Activated CD4-positive, alpha-beta T cell treated with anti-CD3 and anti-CD28 coated beads for 36 hours (primary cell): ENCODE measurements at regions not wholly inside any gene's neighbourhood (a gene's known extent, or its start where the extent isn't known, plus 50 kb on each side); places are given as distances from the start of the nearest gene placed in this dataset.

Experiments used
- ATAC-seq: fragments of 200-7000 bp; cut with Tn5 transposase; one replicate; pipeline ENCODE4 v1.10.0; 2021; ENCODE audit warnings: mild to moderate bottlenecking, moderate library complexity
- CTCF ChIA-PET: fragments of 350-600 bp; sonication (Branson Sonifier 250); formaldehyde crosslinking; loops from one replicate; lab custom pipeline; 2021; ENCODE audit warnings: antibody characterized with exemption; lab: Charles Lee
- POLR2A ChIA-PET: fragments of 350-600 bp; sonication (Branson Sonifier 250); formaldehyde crosslinking; loops from one replicate; lab custom pipeline; 2021; ENCODE audit warnings: antibody characterized with exemption, inconsistent platforms; lab: Charles Lee
- DNase-seq: peaks from one replicate; pipeline ENCODE4 v3.0.0-alpha.2; 2020
- H3K27ac Mint-ChIP-seq: one replicate; pipeline ENCODE4 v1.8.0; 2021; ENCODE audit warnings: mixed read lengths
- H3K27me3 Mint-ChIP-seq: one replicate; pipeline ENCODE4 v1.8.0; 2021; ENCODE audit warnings: mixed read lengths
- H3K36me3 Mint-ChIP-seq: one replicate; pipeline ENCODE4 v1.8.0; 2021; ENCODE audit warnings: low read depth, mixed read lengths
- H3K4me1 Mint-ChIP-seq: one replicate; pipeline ENCODE4 v1.8.0; 2021; ENCODE audit warnings: mixed read lengths
- H3K4me3 Mint-ChIP-seq: one replicate; pipeline ENCODE4 v1.8.0; 2021; ENCODE audit warnings: mild to moderate bottlenecking, moderate library complexity, mixed read lengths
- H3K9me3 Mint-ChIP-seq: one replicate; pipeline ENCODE4 v1.8.0; 2021; ENCODE audit warnings: low read depth, mixed read lengths
- intact Hi-C, 2 experiments: fragments of 100-400 bp; cut with DNase I in 1 of 2; cut with micrococcal nuclease in 1 of 2; formaldehyde crosslinking; loops; one replicate each; pipeline versions ENCODE4 v1.14.2 to v1.15.1; 2022 to 2024; cut with DNase I, micrococcal nuclease

- Mint-ChIP-seq H3K27ac (no peak overlapping the region), H3K4me3 (no peak overlapping the region), H3K27me3 (no peaks in the 10 kb centered on the region), H3K4me1 (no peaks in the 10 kb centered on the region), H3K36me3 (no peaks in the 10 kb centered on the region), H3K9me3 (peaks cover 8% of the 10 kb centered on the region)
- intact Hi-C loops, result no loop called here
- ATAC-seq (no peak), DNase-seq (no peak)
- CTCF ChIA-PET, result no interaction called here
- POLR2A ChIA-PET, result no interaction called here
These were observed 158.7 kb upstream of the ROBO1 start for GRCh38 chr3:79926522-79926921.

GRCh38 chr3:79922633-79923032 lies 154.8 kb upstream of the ROBO1 start:
- H3K27me3 Mint-ChIP-seq, result no peaks in the 10 kb centered on the region
- POLR2A ChIA-PET, result no interaction called here
- intact Hi-C loops, result no loop called here
- no peak for DNase-seq
- no peak overlapping the region for H3K27ac Mint-ChIP-seq
- ATAC-seq, result no peak
- no peaks in the 10 kb centered on the region for H3K36me3 Mint-ChIP-seq
- no peak overlapping the region for H3K4me3 Mint-ChIP-seq
- no peaks in the 10 kb centered on the region for H3K4me1 Mint-ChIP-seq
- CTCF ChIA-PET, result no interaction called here
- H3K9me3 Mint-ChIP-seq, result peaks cover 8% of the 10 kb centered on the region

DNA sequence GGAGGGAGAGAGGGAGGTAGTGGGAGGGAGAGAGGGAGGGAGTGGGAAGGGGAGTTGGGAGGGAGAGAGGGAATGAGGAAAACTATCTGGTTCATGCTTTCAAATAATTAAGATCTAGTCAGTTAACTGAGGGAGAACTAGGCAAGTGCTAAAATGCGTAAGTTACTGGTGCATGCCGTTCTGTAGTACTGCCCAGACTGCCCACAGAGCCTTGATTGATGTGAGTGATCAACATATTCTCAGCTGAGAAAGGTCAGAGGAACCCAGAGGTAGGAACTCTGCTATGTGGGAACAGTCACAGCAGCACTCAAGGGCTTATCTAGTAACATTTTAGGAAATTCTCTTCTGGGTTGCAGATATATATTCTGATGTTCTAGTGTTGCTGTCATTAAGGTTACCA lies 149.8 kb upstream of the ROBO1 start:
- ChIA-PET POLR2A (no interaction called here), CTCF (no interaction called here)
- Mint-ChIP-seq H3K9me3 (peaks cover 12% of the 10 kb centered on the region), H3K27me3 (no peaks in the 10 kb centered on the region), H3K4me3 (no peak overlapping the region), H3K4me1 (no peaks in the 10 kb centered on the region), H3K27ac (no peak overlapping the region), H3K36me3 (no peaks in the 10 kb centered on the region)
- ATAC-seq (no peak), DNase-seq (no peak)
- intact Hi-C loops, result no loop called here

DNA sequence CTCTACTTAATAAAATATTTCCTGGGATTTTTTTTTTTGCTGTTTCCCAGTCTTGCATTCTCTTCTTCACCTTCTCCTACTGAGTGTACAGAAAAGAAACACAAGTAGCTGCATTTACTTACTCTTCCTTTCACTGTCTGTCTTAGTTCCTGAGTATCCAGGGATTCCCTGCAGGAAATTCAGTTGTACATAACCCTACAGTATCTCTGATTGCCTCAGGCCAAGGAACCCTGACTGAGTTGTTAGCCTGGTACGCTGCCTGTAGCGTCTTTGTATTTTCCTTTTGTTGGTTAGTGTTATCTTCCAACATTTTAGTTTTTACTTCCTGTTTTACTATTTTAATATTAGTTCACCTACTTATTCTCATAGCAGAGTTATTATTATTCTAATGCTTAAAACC lies 142.5 kb upstream of the ROBO1 start:
- CTCF ChIA-PET, result no interaction called here

DNA sequence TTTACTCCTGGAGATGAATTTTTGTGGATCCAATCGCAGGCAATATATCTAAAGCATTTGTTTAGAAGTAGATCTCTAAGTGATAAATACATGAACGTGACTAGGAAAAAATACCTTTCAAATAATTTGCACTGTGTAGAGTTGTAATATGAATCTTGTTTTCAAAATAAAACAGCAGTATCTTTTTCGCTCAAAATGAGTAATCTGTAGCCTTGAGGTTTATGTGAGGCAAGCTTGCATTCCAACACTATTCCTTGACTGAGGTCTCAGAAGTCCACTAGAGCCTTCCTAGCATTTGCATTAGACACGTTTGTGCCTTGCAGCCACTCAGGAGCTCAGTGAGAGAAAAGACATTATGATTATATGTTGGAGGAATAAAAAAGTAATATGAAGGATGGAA lies 138.3 kb upstream of the ROBO1 start:
- ChIA-PET CTCF (no interaction called here), POLR2A (no interaction called here)
- H3K27me3 Mint-ChIP-seq, result no peaks in the 10 kb centered on the region
- DNase-seq (no peak), ATAC-seq (no peak)
- peaks cover 9% of the 10 kb centered on the region for H3K9me3 Mint-ChIP-seq
- no peaks in the 10 kb centered on the region for H3K4me1 Mint-ChIP-seq
- H3K36me3 Mint-ChIP-seq, result no peaks in the 10 kb centered on the region
- no peak overlapping the region for H3K27ac Mint-ChIP-seq
- H3K4me3 Mint-ChIP-seq, result no peak overlapping the region
- intact Hi-C loops, result no loop called here

More for the DNA sequence above, 142.5 kb upstream of the ROBO1 start:
- intact Hi-C loops, result no loop called here
- no peak overlapping the region for H3K27ac Mint-ChIP-seq
- POLR2A ChIA-PET, result no interaction called here
- H3K4me3 Mint-ChIP-seq, result no peak overlapping the region
- peaks cover 9% of the 10 kb centered on the region for H3K9me3 Mint-ChIP-seq
- H3K4me1 Mint-ChIP-seq, result no peaks in the 10 kb centered on the region
- ATAC-seq (no peak), DNase-seq (no peak)
- no peaks in the 10 kb centered on the region for H3K27me3 Mint-ChIP-seq
- H3K36me3 Mint-ChIP-seq, result no peaks in the 10 kb centered on the region

DNA sequence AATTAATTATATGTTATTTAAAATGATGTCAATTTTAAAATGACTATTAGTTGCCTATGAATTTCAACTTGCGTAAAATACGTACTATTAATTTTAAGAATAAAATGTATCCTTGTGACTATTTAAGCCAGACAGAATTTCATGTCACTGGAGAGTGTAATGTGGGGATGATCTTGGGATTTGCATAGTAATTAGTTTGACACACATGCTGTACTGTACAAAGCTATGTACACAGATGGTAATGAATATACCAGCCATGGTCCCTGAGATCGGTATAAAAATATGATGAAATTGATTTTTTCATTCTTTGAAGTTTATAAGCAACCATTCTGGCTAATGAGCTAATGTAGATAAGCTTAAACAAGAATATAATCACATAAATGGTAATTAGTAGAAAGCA lies 134.4 kb upstream of the ROBO1 start:
- ChIA-PET CTCF (no interaction called here), POLR2A (no interaction called here)
- intact Hi-C loops, result no loop called here
- Mint-ChIP-seq H3K36me3 (no peaks in the 10 kb centered on the region), H3K4me1 (no peaks in the 10 kb centered on the region), H3K27me3 (no peaks in the 10 kb centered on the region), H3K4me3 (no peak overlapping the region), H3K27ac (no peak overlapping the region), H3K9me3 (peaks cover 7% of the 10 kb centered on the region)
- DNase-seq, result no peak
- ATAC-seq, result no peak

- ATAC-seq (no peak), DNase-seq (no peak)
- POLR2A ChIA-PET, result no interaction called here
- H3K4me3 Mint-ChIP-seq, result no peak overlapping the region
- no peaks in the 10 kb centered on the region for H3K4me1 Mint-ChIP-seq
- CTCF ChIA-PET, result no interaction called here
- intact Hi-C loops, result no loop called here
- H3K27me3 Mint-ChIP-seq, result no peaks in the 10 kb centered on the region
- no peak overlapping the region for H3K27ac Mint-ChIP-seq
- peaks cover 7% of the 10 kb centered on the region for H3K9me3 Mint-ChIP-seq
- H3K36me3 Mint-ChIP-seq, result no peaks in the 10 kb centered on the region
These were observed 131.1 kb upstream of the ROBO1 start for GRCh38 chr3:79898907-79899306.

- Mint-ChIP-seq H3K4me3 (no peak overlapping the region), H3K27me3 (no peaks in the 10 kb centered on the region), H3K27ac (no peak overlapping the region), H3K4me1 (no peaks in the 10 kb centered on the region), H3K36me3 (no peaks in the 10 kb centered on the region), H3K9me3 (peaks cover 7% of the 10 kb centered on the region)
- ChIA-PET POLR2A (no interaction called here), CTCF (no interaction called here)
- intact Hi-C loops, result no loop called here
- ATAC-seq (no peak), DNase-seq (no peak)
These were observed 128.3 kb upstream of the ROBO1 start for GRCh38 chr3:79896086-79896485.

DNA sequence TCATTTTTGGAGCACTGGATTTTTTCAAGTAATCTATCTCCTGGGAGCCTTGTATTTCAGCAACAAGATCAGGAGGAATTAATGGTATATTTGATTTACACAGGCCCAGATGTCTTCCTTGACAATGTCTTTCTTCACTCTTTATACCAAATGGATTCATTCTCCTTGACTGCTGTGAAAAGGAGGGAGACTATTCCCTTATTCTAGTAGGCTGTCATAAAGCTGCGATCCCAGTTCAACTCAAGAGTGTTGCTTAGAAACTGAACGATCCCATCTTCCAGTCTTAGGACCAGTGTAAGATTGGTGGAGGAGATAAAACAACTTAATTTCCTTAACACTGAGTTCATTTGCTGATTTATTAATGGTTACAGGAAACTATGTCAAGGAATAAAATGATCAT lies 119.4 kb upstream of the ROBO1 start:
- ChIA-PET POLR2A (no interaction called here), CTCF (no interaction called here)
- Mint-ChIP-seq H3K27ac (no peak overlapping the region), H3K36me3 (no peaks in the 10 kb centered on the region), H3K4me1 (no peaks in the 10 kb centered on the region), H3K27me3 (no peaks in the 10 kb centered on the region), H3K9me3 (peaks cover 3% of the 10 kb centered on the region), H3K4me3 (no peak overlapping the region)
- DNase-seq (no peak), ATAC-seq (no peak)
- intact Hi-C loops, result no loop called here

- CTCF ChIA-PET, result no interaction called here
- POLR2A ChIA-PET, result no interaction called here
- no peak for DNase-seq
- Mint-ChIP-seq H3K36me3 (no peaks in the 10 kb centered on the region), H3K27ac (no peak overlapping the region), H3K4me3 (no peak overlapping the region), H3K27me3 (no peaks in the 10 kb centered on the region), H3K4me1 (no peaks in the 10 kb centered on the region), H3K9me3 (peaks cover 3% of the 10 kb centered on the region)
- no peak for ATAC-seq
- intact Hi-C loops, result no loop called here
These were observed 118.4 kb upstream of the ROBO1 start for GRCh38 chr3:79886204-79886603.

DNA sequence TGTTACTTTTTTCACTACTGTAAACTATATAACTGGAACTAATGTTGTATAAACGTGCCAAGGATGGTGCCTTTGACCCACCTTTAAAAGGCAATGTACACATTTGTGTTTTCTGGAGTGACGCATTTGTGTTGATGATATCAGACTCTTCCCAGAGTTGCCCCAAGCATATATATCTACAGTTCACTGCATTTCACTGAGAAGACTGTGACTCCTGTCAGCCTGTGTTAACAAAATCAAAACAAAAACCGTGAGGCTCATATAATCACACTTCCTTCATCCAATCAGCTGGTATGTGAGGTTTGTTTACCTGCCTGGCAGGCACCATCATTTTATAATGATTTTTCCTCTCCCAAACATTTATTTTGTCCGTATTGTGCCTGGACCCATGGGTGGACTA lies 117.6 kb upstream of the ROBO1 start:
- Mint-ChIP-seq H3K27me3 (no peaks in the 10 kb centered on the region), H3K4me3 (no peak overlapping the region), H3K36me3 (no peaks in the 10 kb centered on the region), H3K4me1 (no peaks in the 10 kb centered on the region), H3K27ac (no peak overlapping the region), H3K9me3 (peaks cover 3% of the 10 kb centered on the region)
- POLR2A ChIA-PET, result no interaction called here
- DNase-seq, result no peak
- intact Hi-C loops, result no loop called here
- no peak for ATAC-seq
- CTCF ChIA-PET, result no interaction called here

DNA sequence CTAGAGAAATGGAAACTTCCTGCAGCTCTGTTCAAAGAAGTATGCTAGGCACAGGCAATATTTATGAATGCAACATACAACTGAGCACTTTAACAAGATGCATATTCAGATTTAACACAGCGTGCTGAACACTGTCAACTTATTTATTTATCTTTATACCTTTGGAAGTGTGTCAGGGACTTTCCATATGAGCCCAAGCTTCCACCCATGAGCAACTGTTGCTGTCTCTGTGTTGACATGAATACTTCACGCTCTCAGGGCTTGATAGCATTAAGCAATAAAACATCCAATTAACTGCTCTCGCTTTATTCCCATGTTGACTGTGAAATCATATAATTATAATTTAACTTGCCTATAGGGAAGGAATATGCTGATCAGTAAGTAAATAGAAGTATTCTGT lies 116.6 kb upstream of the ROBO1 start:
- POLR2A ChIA-PET, result no interaction called here
- Mint-ChIP-seq H3K9me3 (peaks cover 3% of the 10 kb centered on the region), H3K4me3 (no peak overlapping the region), H3K36me3 (no peaks in the 10 kb centered on the region), H3K27ac (no peak overlapping the region), H3K27me3 (no peaks in the 10 kb centered on the region), H3K4me1 (no peaks in the 10 kb centered on the region)
- ATAC-seq (no peak), DNase-seq (no peak)
- intact Hi-C loops, result no loop called here
- CTCF ChIA-PET, result no interaction called here

GRCh38 chr3:79881431-79881830 lies 113.6 kb upstream of the ROBO1 start:
- Mint-ChIP-seq H3K27ac (no peak overlapping the region), H3K27me3 (no peaks in the 10 kb centered on the region), H3K36me3 (no peaks in the 10 kb centered on the region), H3K4me3 (no peak overlapping the region), H3K4me1 (no peaks in the 10 kb centered on the region), H3K9me3 (peaks cover 15% of the 10 kb centered on the region)
- POLR2A ChIA-PET, result no interaction called here
- DNase-seq (no peak), ATAC-seq (no peak)
- intact Hi-C loops, result no loop called here
- CTCF ChIA-PET, result no interaction called here
